Activated naive CD4-positive, alpha-beta T cell treated with anti-CD3 and anti-CD28 coated beads, Interleukin-2, amount 50 U/mL, for 72 hours (primary cell): ENCODE measurements at regions not wholly inside any gene's neighbourhood (a gene's known extent, or its start where the extent isn't known, plus 50 kb on each side); places are given as distances from the start of the nearest gene placed in this dataset.

ENCODE experiments used
- ATAC-seq, 2 donors: fragments of 150-1000 bp; cut with Tn5 transposase; 2 replicates each; pipeline ENCODE4 v1.10.0; 2021; ENCODE audit warnings: mild to moderate bottlenecking in 2 of 2, moderate library complexity in 2 of 2
- DNase-seq, 2 donors: peaks; one replicate each; pipeline ENCODE4 v3.0.0; 2021 to 2022; ENCODE audit warnings: low spot score in 2 of 2
- H3K27ac Mint-ChIP-seq, 2 donors: one replicate each; pipeline ENCODE4 v1.8.0; 2022; ENCODE audit warnings: mild to moderate bottlenecking in 2 of 2, mixed read lengths in 2 of 2
- H3K36me3 Mint-ChIP-seq, 2 donors: one replicate each; pipeline ENCODE4 v1.8.0; 2022; ENCODE audit warnings: mixed read lengths in 2 of 2
- H3K9me3 Mint-ChIP-seq, 2 donors: one replicate each; pipeline ENCODE4 v1.8.0; 2022; ENCODE audit warnings: mixed read lengths in 2 of 2

GRCh38 chr3:159828542-159828943, 160.1 kb upstream of the IL12A start:
- Mint-ChIP-seq H3K27ac (no peak overlapping the region), H3K9me3 (no peaks in the 10 kb centered on the region), H3K36me3 (no peaks in the 10 kb centered on the region)
- no peak for DNase-seq
- peak in 1 of 2 donors; percentile 56 for ATAC-seq

GRCh38 chr3:159829056-159829455, 159.6 kb upstream of the IL12A start:
- DNase-seq (no peak), ATAC-seq (no peak)
- H3K36me3 Mint-ChIP-seq: no peaks in the 10 kb centered on the region
- no peaks in the 10 kb centered on the region for H3K9me3 Mint-ChIP-seq
- no peak overlapping the region for H3K27ac Mint-ChIP-seq

GRCh38 chr3:159829539-159830227, 159.0 kb upstream of the IL12A start:
- Mint-ChIP-seq H3K27ac (no peak overlapping the region), H3K36me3 (no peaks in the 10 kb centered on the region), H3K9me3 (no peaks in the 10 kb centered on the region)
- ATAC-seq (no peak), DNase-seq (no peak)

GRCh38 chr3:159830523-159831154, 158.0 kb upstream of the IL12A start:
- H3K27ac Mint-ChIP-seq: no peak overlapping the region
- H3K9me3 Mint-ChIP-seq: no peaks in the 10 kb centered on the region
- ATAC-seq: no peak
- no peak for DNase-seq
- H3K36me3 Mint-ChIP-seq: no peaks in the 10 kb centered on the region

GRCh38 chr3:159831466-159831865, 157.2 kb upstream of the IL12A start:
- Mint-ChIP-seq H3K27ac (no peak overlapping the region), H3K36me3 (no peaks in the 10 kb centered on the region), H3K9me3 (no peaks in the 10 kb centered on the region)
- ATAC-seq (no peak), DNase-seq (no peak)

GRCh38 chr3:159832024-159832423, 156.6 kb upstream of the IL12A start:
- ATAC-seq: no peak
- Mint-ChIP-seq H3K9me3 (no peaks in the 10 kb centered on the region), H3K27ac (no peak overlapping the region), H3K36me3 (no peaks in the 10 kb centered on the region)
- DNase-seq: no peak

GRCh38 chr3:159835126-159835525, 153.5 kb upstream of the IL12A start:
- Mint-ChIP-seq H3K9me3 (no peaks in the 10 kb centered on the region), H3K27ac (no peak overlapping the region), H3K36me3 (no peaks in the 10 kb centered on the region)
- DNase-seq (no peak), ATAC-seq (no peak)

GRCh38 chr3:159837725-159838124, 150.9 kb upstream of the IL12A start:
- H3K9me3 Mint-ChIP-seq: no peaks in the 10 kb centered on the region
- DNase-seq (no peak), ATAC-seq (no peak)
- H3K36me3 Mint-ChIP-seq: no peaks in the 10 kb centered on the region
- H3K27ac Mint-ChIP-seq: no peak overlapping the region

- ATAC-seq (no peak), DNase-seq (no peak)
- no peaks in the 10 kb centered on the region for H3K9me3 Mint-ChIP-seq
- H3K27ac Mint-ChIP-seq: no peak overlapping the region
- H3K36me3 Mint-ChIP-seq: no peaks in the 10 kb centered on the region
These were observed 149.7 kb upstream of the IL12A start for GRCh38 chr3:159838938-159839337.

GRCh38 chr3:159839561-159840379, 148.9 kb upstream of the IL12A start, which contains the start of gene SCHIP1:
TSS of gene SCHIP1 (plus strand) at chr3:159839861.
- Mint-ChIP-seq H3K27ac (no peak within 1 kb of the TSS), H3K36me3 (no peaks in the 10 kb centered on the region), H3K9me3 (no peaks in the 10 kb centered on the region)
- DNase-seq (no peak), ATAC-seq (peak in 1 of 2 donors; percentile 58)

- no peaks in the 10 kb centered on the region for H3K36me3 Mint-ChIP-seq
- H3K27ac Mint-ChIP-seq: no peak overlapping the region
- DNase-seq (no peak), ATAC-seq (no peak)
- H3K9me3 Mint-ChIP-seq: no peaks in the 10 kb centered on the region
These were observed 147.8 kb upstream of the IL12A start for GRCh38 chr3:159840703-159841299.

GRCh38 chr3:159841766-159842165, 146.9 kb upstream of the IL12A start:
- no peak overlapping the region for H3K27ac Mint-ChIP-seq
- H3K36me3 Mint-ChIP-seq: no peaks in the 10 kb centered on the region
- ATAC-seq (no peak), DNase-seq (no peak)
- H3K9me3 Mint-ChIP-seq: no peaks in the 10 kb centered on the region

- ATAC-seq (no peak), DNase-seq (no peak)
- Mint-ChIP-seq H3K36me3 (no peaks in the 10 kb centered on the region), H3K9me3 (no peaks in the 10 kb centered on the region), H3K27ac (no peak overlapping the region)
These were observed 144.6 kb upstream of the IL12A start for GRCh38 chr3:159843840-159844730.

GRCh38 chr3:159844801-159845261, 143.8 kb upstream of the IL12A start:
- ATAC-seq: no peak
- no peaks in the 10 kb centered on the region for H3K36me3 Mint-ChIP-seq
- no peak for DNase-seq

GRCh38 chr3:159845737-159846136, 142.9 kb upstream of the IL12A start:
- no peak for ATAC-seq
- Mint-ChIP-seq H3K27ac (no peak overlapping the region), H3K9me3 (no peaks in the 10 kb centered on the region), H3K36me3 (no peaks in the 10 kb centered on the region)
- DNase-seq: no peak

More at GRCh38 chr3:159844801-159845261, 143.8 kb upstream of the IL12A start:
- no peaks in the 10 kb centered on the region for H3K9me3 Mint-ChIP-seq
- no peak overlapping the region for H3K27ac Mint-ChIP-seq

GRCh38 chr3:159846255-159846654, 142.4 kb upstream of the IL12A start:
- DNase-seq: no peak
- H3K9me3 Mint-ChIP-seq: no peaks in the 10 kb centered on the region
- H3K36me3 Mint-ChIP-seq: no peaks in the 10 kb centered on the region
- no peak overlapping the region for H3K27ac Mint-ChIP-seq
- no peak for ATAC-seq
